ENCODE measurements at regions not wholly inside any gene's neighbourhood (a gene's known extent, or its start where the extent isn't known, plus 50 kb on each side); places are given as distances from the start of the nearest gene placed in this dataset.

DNA sequence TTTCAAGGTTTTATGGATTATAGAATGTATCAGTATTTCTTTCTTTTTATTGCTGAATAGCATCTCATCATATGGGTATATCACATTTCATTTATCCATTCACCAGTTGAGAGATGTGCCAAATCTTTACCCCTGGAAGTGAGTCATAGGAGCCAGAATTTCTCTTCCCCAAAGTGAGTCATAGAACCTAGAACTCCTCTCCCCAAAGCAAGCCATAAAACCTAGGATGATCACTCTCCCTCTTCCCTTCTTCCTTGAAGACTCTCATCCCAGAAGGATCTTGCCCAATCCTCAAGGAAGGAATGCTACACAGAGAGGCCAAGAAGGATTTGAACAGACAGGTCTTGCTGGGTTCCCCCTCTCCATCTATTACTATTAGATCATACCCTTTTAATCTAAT lies 199.9 kb downstream of the EVX1 start:
- Histone ChIP-seq H3K36me3 (ENCODE audit: control insufficient read depth in 2 of 4, insufficient read depth in 4 of 4, low read length in 3 of 4) (no peaks in the 10 kb centered on the region), H3K4me2 (ENCODE audit: insufficient read depth in 1 of 2, low read depth in 2 of 2, low read length in 2 of 2) (no peak overlapping the region), H3K9me3 (ENCODE audit: insufficient read depth in 2 of 2, low read depth in 1 of 2, low read length in 1 of 2) (no peaks in the 10 kb centered on the region), H2BK20ac (ENCODE audit: low read length) (no peak overlapping the region), H2BK5ac (ENCODE audit: low read depth, low read length) (no peak overlapping the region), H3K18ac (ENCODE audit: extremely low read depth, low read length) (no peak overlapping the region), H3K9ac (replicated peaks in 1 of 4; ENCODE audit: extremely low read depth in 1 of 4, low read depth in 3 of 4, low read length in 3 of 4) (no peak overlapping the region), H3K23me2 (ENCODE audit: low read depth, low read length) (no peaks in the 10 kb centered on the region), H3K4me3 (ENCODE audit: extremely low read depth in 1 of 4, insufficient read depth in 2 of 4, low read depth in 3 of 4, low read length in 4 of 4) (no peak overlapping the region), H4K91ac (replicated peaks; ENCODE audit: insufficient read length, low read length) (no peak overlapping the region), H3K4ac (replicated peaks; ENCODE audit: insufficient read length, low read depth, low read length) (no peak overlapping the region), H2BK120ac (replicated peaks; ENCODE audit: low read depth, low read length) (no peak overlapping the region), H3K4me1 (replicated peaks in 1 of 4; ENCODE audit: control insufficient read depth in 3 of 4, insufficient read depth in 4 of 4, low read length in 3 of 4) (no peaks in the 10 kb centered on the region), H2BK12ac (ENCODE audit: low read depth, low read length) (no peak overlapping the region), H4K8ac (ENCODE audit: extremely low read depth, insufficient read depth, low read length) (no peak overlapping the region), H3K79me1 (ENCODE audit: low read depth, low read length) (no peaks in the 10 kb centered on the region), H3K23ac (ENCODE audit: insufficient read length) (no peak overlapping the region), H3K79me2 (ENCODE audit: control insufficient read depth in 1 of 2, insufficient read depth in 2 of 2, low read length in 2 of 2) (no peaks in the 10 kb centered on the region), H4K20me1 (replicated peaks in 1 of 2; ENCODE audit: control insufficient read depth in 1 of 2, insufficient read depth in 2 of 2, low read length in 2 of 2) (no peaks in the 10 kb centered on the region), H2AFZ (ENCODE audit: low read length) (no peak overlapping the region), H3K14ac (ENCODE audit: insufficient read length) (no peak overlapping the region), H3K27ac (ENCODE audit: low read depth, low read length) (no peak overlapping the region), H2BK15ac (ENCODE audit: low read length) (no peak overlapping the region), H2AK5ac (ENCODE audit: low read depth, low read length) (no peak overlapping the region), H3K27me3 (replicated peaks in 1 of 4; ENCODE audit: control insufficient read depth in 3 of 4, extremely low read depth in 1 of 4, insufficient read depth in 3 of 4, low read length in 3 of 4) (no peaks in the 10 kb centered on the region), H3K56ac (replicated peaks; ENCODE audit: insufficient read length, low read depth, low read length) (no peak overlapping the region), H4K5ac (ENCODE audit: insufficient read length, low read depth, low read length) (no peak overlapping the region)
- no peak for DNase-seq (ENCODE audit: low read depth in 1 of 2, low spot score in 2 of 2)
- CTCF ChIA-PET (ENCODE audit: partially characterized antibody): no interaction called here
- POLR2A ChIA-PET (ENCODE audit: partially characterized antibody): no interaction called here
- TF ChIP-seq HDAC6 (IDR thresholded peaks at IDR 0.05; ENCODE audit: low read depth, low read length) (no peak), RBBP5 (IDR thresholded peaks at IDR 0.05; ENCODE audit: borderline replicate concordance, low read depth, low read length) (no peak)
- TF ChIP-seq, protein P1, sequence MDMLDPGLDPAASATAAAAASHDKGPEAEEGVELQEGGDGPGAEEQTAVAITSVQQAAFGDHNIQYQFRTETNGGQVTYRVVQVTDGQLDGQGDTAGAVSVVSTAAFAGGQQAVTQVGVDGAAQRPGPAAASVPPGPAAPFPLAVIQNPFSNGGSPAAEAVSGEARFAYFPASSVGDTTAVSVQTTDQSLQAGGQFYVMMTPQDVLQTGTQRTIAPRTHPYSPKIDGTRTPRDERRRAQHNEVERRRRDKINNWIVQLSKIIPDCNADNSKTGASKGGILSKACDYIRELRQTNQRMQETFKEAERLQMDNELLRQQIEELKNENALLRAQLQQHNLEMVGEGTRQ (IDR thresholded peaks at IDR 0.05; ENCODE audit: low read length): no peak
- FAIRE-seq: no peak
